Bronchial epithelial cell (primary cell): ENCODE measurements at regions not wholly inside any gene's neighbourhood (a gene's known extent, or its start where the extent isn't known, plus 50 kb on each side); places are given as distances from the start of the nearest gene placed in this dataset.
"Not testable (repeated sequence)": the region's sequence is repeated elsewhere in the genome, so short reads cannot be mapped to it uniquely, and the experiment has no call there.

Experiments
- DNase-seq: peaks from one replicate; pipeline ENCODE4 v3.0.0-alpha.2; 2010; ENCODE audit warnings: low read depth
- FAIRE-seq: peaks from 2 replicates; lab custom pipeline; 2011; peaks lifted over from hg19 to GRCh38; lab: Jason Lieb, UNC
- H3K27me3 ChIP-seq: 2 replicates; pipeline ENCODE4 v1.5.1; 2011; ENCODE audit warnings: low read length; ENCODE audit not compliant: control insufficient read depth, insufficient read depth
- H3K36me3 ChIP-seq: 2 replicates; pipeline ENCODE4 v1.5.1; 2011; ENCODE audit warnings: low read length; ENCODE audit not compliant: control insufficient read depth, insufficient read depth
- H3K4me3 ChIP-seq: 2 replicates; pipeline ENCODE4 v1.5.1; 2011; ENCODE audit warnings: mild to moderate bottlenecking, low read depth, low read length, control low read depth
- CTCF ChIP-seq: IDR thresholded peaks from 2 replicates; pipeline ENCODE4 v1.5.1; 2011; ENCODE audit warnings: mild to moderate bottlenecking, moderate library complexity, low read length, control low read depth, inconsistent platforms; ENCODE audit not compliant: insufficient read depth, severe bottlenecking

GRCh38 chr4:177494791-177495190 lies 52.6 kb upstream of the AGA start:
- no peak for DNase-seq
- Histone ChIP-seq H3K27me3 (no peaks in the 10 kb centered on the region), H3K4me3 (no peak overlapping the region), H3K36me3 (no peaks in the 10 kb centered on the region)
- FAIRE-seq, result no peak
- TF ChIP-seq CTCF, result no peak

- H3K27me3 ChIP-seq, H3K36me3 ChIP-seq, FAIRE-seq, H3K4me3 ChIP-seq, DNase-seq: not testable (repeated sequence)
These were observed 53.4 kb upstream of the AGA start for GRCh38 chr4:177495626-177496025.

GRCh38 chr4:177499537-177499936 lies 57.3 kb upstream of the AGA start:
- H3K4me3 ChIP-seq, result no peak overlapping the region
- DNase-seq (no peak), FAIRE-seq (no peak)
- no peaks in the 10 kb centered on the region for H3K27me3 ChIP-seq
- no peak for TF ChIP-seq CTCF
- no peaks in the 10 kb centered on the region for H3K36me3 ChIP-seq

- Histone ChIP-seq H3K4me3 (no peak overlapping the region), H3K27me3 (no peaks in the 10 kb centered on the region), H3K36me3 (no peaks in the 10 kb centered on the region)
- peak; percentile 32 for TF ChIP-seq CTCF
- FAIRE-seq, result no peak
- peak; percentile 79 for DNase-seq
These were observed 63.0 kb upstream of the AGA start for GRCh38 chr4:177505171-177505615.

GRCh38 chr4:177508662-177509061 lies 66.4 kb upstream of the AGA start:
- DNase-seq (no peak), FAIRE-seq (no peak)
- Histone ChIP-seq H3K4me3 (no peak overlapping the region), H3K27me3 (no peaks in the 10 kb centered on the region), H3K36me3 (no peaks in the 10 kb centered on the region)
- TF ChIP-seq CTCF, result no peak

- FAIRE-seq (no peak), DNase-seq (peak; percentile 22)
- no peak overlapping the region for H3K4me3 ChIP-seq
These were observed 67.0 kb upstream of the AGA start for GRCh38 chr4:177509226-177509745.

More at GRCh38 chr4:177509226-177509745, 67.0 kb upstream of the AGA start:
- no peak for TF ChIP-seq CTCF
- Histone ChIP-seq H3K27me3 (no peaks in the 10 kb centered on the region), H3K36me3 (no peaks in the 10 kb centered on the region)
